ENCODE measurements at regions not wholly inside any gene's neighbourhood (a gene's known extent, or its start where the extent isn't known, plus 50 kb on each side); places are given as distances from the start of the nearest gene placed in this dataset.

DNA sequence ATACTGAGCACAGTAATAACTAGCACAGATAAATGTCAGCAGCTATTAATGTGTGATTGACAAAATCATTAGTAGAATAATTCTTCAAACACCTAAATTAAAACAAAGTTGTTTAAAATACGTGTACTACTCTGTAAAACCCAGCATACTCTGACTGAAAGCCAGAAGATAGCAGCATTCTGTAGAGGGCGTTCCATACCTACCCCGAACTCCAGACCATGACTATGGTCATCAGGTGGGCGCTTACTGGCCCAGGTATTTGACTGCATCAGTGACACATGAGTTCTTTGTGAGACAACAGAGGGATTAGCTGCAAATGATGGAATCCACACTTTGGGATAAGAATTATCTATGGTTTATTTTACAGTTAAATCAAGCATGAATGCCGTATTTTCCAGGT is 139.7 kb upstream of the POGK start:
- TF ChIP-seq, protein P1, sequence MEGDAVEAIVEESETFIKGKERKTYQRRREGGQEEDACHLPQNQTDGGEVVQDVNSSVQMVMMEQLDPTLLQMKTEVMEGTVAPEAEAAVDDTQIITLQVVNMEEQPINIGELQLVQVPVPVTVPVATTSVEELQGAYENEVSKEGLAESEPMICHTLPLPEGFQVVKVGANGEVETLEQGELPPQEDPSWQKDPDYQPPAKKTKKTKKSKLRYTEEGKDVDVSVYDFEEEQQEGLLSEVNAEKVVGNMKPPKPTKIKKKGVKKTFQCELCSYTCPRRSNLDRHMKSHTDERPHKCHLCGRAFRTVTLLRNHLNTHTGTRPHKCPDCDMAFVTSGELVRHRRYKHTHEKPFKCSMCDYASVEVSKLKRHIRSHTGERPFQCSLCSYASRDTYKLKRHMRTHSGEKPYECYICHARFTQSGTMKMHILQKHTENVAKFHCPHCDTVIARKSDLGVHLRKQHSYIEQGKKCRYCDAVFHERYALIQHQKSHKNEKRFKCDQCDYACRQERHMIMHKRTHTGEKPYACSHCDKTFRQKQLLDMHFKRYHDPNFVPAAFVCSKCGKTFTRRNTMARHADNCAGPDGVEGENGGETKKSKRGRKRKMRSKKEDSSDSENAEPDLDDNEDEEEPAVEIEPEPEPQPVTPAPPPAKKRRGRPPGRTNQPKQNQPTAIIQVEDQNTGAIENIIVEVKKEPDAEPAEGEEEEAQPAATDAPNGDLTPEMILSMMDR (IDR thresholded peaks at IDR 0.05; ENCODE audit: poor library complexity, severe bottlenecking) = no peak
- TF ChIP-seq RAD21 (conservative IDR thresholded peaks at IDR 0.05) (no peak), POLR2AphosphoS5 (IDR thresholded peaks at IDR 0.05) (no peak), TAF1 (IDR thresholded peaks at IDR 0.05; ENCODE audit: low read depth) (no peak), SMC3 (conservative IDR thresholded peaks at IDR 0.05; ENCODE audit: poor library complexity) (no peak), EP300 (conservative IDR thresholded peaks at IDR 0.05; ENCODE audit: poor library complexity, severe bottlenecking) (no peak)
- TF ChIP-seq, protein P2, sequence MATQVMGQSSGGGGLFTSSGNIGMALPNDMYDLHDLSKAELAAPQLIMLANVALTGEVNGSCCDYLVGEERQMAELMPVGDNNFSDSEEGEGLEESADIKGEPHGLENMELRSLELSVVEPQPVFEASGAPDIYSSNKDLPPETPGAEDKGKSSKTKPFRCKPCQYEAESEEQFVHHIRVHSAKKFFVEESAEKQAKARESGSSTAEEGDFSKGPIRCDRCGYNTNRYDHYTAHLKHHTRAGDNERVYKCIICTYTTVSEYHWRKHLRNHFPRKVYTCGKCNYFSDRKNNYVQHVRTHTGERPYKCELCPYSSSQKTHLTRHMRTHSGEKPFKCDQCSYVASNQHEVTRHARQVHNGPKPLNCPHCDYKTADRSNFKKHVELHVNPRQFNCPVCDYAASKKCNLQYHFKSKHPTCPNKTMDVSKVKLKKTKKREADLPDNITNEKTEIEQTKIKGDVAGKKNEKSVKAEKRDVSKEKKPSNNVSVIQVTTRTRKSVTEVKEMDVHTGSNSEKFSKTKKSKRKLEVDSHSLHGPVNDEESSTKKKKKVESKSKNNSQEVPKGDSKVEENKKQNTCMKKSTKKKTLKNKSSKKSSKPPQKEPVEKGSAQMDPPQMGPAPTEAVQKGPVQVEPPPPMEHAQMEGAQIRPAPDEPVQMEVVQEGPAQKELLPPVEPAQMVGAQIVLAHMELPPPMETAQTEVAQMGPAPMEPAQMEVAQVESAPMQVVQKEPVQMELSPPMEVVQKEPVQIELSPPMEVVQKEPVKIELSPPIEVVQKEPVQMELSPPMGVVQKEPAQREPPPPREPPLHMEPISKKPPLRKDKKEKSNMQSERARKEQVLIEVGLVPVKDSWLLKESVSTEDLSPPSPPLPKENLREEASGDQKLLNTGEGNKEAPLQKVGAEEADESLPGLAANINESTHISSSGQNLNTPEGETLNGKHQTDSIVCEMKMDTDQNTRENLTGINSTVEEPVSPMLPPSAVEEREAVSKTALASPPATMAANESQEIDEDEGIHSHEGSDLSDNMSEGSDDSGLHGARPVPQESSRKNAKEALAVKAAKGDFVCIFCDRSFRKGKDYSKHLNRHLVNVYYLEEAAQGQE (IDR thresholded peaks at IDR 0.05; ENCODE audit: borderline replicate concordance) = no peak

Data from neural cell (in vitro differentiated cells).